H9 (cell line): ENCODE measurements at regions not wholly inside any gene's neighbourhood (a gene's known extent, or its start where the extent isn't known, plus 50 kb on each side); places are given as distances from the start of the nearest gene placed in this dataset.

Source experiments
- DNase-seq: peaks from one replicate; pipeline ENCODE4 v3.0.0-alpha.2; 2017
- H2AFZ ChIP-seq: one replicate; pipeline ENCODE4 v1.6.1; 2013; ENCODE audit warnings: mild to moderate bottlenecking, low read length, control low read depth, moderate library complexity
- H2AK5ac ChIP-seq: 2 replicates; pipeline ENCODE4 v1.6.1; 2013; ENCODE audit warnings: low read length, control low read depth, mixed read lengths; ENCODE audit not compliant: insufficient read length
- H2BK120ac ChIP-seq: one replicate; pipeline ENCODE4 v1.6.1; 2013; ENCODE audit warnings: low read depth, mild to moderate bottlenecking, low read length, control low read depth, inconsistent platforms; ENCODE audit not compliant: poor library complexity, severe bottlenecking
- H2BK12ac ChIP-seq: 2 replicates; pipeline ENCODE4 v1.6.1; 2013; ENCODE audit warnings: low read length, control low read depth, mixed read lengths, low read depth; ENCODE audit not compliant: insufficient read length
- H2BK15ac ChIP-seq: 2 replicates; pipeline ENCODE4 v1.6.1; 2013; ENCODE audit warnings: low read depth, low read length, control low read depth
- H2BK20ac ChIP-seq: one replicate; pipeline ENCODE4 v1.6.1; 2013; ENCODE audit warnings: low read depth, mild to moderate bottlenecking, low read length, control low read depth, inconsistent platforms; ENCODE audit not compliant: poor library complexity, severe bottlenecking
- H2BK5ac ChIP-seq: 2 replicates; pipeline ENCODE4 v1.6.1; 2013; ENCODE audit warnings: low read length, control low read depth, mixed read lengths; ENCODE audit not compliant: insufficient read length
- H3K14ac ChIP-seq: 2 replicates; pipeline ENCODE4 v1.6.1; 2013; ENCODE audit warnings: low read length, control low read depth; ENCODE audit not compliant: insufficient read depth
- H3K18ac ChIP-seq: 2 replicates; pipeline ENCODE4 v1.6.1; 2013; ENCODE audit warnings: low read depth, mild to moderate bottlenecking, mixed read lengths, low read length, control low read depth; ENCODE audit not compliant: insufficient read length
- H3K23ac ChIP-seq: 2 replicates; pipeline ENCODE4 v1.6.1; 2013; ENCODE audit warnings: low read length, control low read depth, mixed read lengths, low read depth; ENCODE audit not compliant: insufficient read length
- H3K23me2 ChIP-seq: 2 replicates; pipeline ENCODE4 v1.6.1; 2013; ENCODE audit warnings: low read depth, mild to moderate bottlenecking, mixed read lengths, low read length, control low read depth; ENCODE audit not compliant: insufficient read length, poor library complexity, severe bottlenecking
- H3K27ac ChIP-seq: 2 replicates; pipeline ENCODE4 v1.5.1; 2013; ENCODE audit warnings: low read length, control low read depth, mixed read lengths, low read depth; ENCODE audit not compliant: insufficient read length
- H3K27me3 ChIP-seq: 2 replicates; pipeline ENCODE4 v1.6.1; 2013; ENCODE audit warnings: low read length, control low read depth, inconsistent platforms; ENCODE audit not compliant: insufficient read depth
- H3K4ac ChIP-seq: 2 replicates; pipeline ENCODE4 v1.6.1; 2013; ENCODE audit warnings: low read depth, mild to moderate bottlenecking, control low read depth, inconsistent platforms, low read length, moderate library complexity
- H3K4me1 ChIP-seq: 2 replicates; pipeline ENCODE4 v1.6.1; 2013; ENCODE audit warnings: low read length, control low read depth, inconsistent platforms; ENCODE audit not compliant: insufficient read depth
- H3K4me2 ChIP-seq: 2 replicates; pipeline ENCODE4 v1.6.1; 2013; ENCODE audit warnings: low read length, control low read depth, mixed read lengths; ENCODE audit not compliant: insufficient read length, insufficient read depth
- H3K56ac ChIP-seq: 2 replicates; pipeline ENCODE4 v1.6.1; 2013; ENCODE audit warnings: low read depth, mild to moderate bottlenecking, mixed read lengths, low read length, control low read depth; ENCODE audit not compliant: insufficient read length
- H3K79me1 ChIP-seq: 2 replicates; pipeline ENCODE4 v1.6.1; 2013; ENCODE audit warnings: low read depth, mild to moderate bottlenecking, moderate library complexity, low read length, control low read depth, inconsistent platforms; ENCODE audit not compliant: insufficient read depth, poor library complexity, severe bottlenecking
- H3K79me2 ChIP-seq: 2 replicates; pipeline ENCODE4 v1.6.1; 2013; ENCODE audit warnings: low read length, control low read depth, inconsistent platforms; ENCODE audit not compliant: insufficient read depth
- H3K9ac ChIP-seq: 2 replicates; pipeline ENCODE4 v1.6.1; 2013; ENCODE audit warnings: low read length, control low read depth, mixed read lengths; ENCODE audit not compliant: insufficient read length; ENCODE audit errors: extremely low read depth
- H3K9me3 ChIP-seq: one replicate; pipeline ENCODE4 v1.6.1; 2013; ENCODE audit warnings: low read depth, low read length, inconsistent platforms; ENCODE audit not compliant: control insufficient read depth
- H3T11ph ChIP-seq: one replicate; pipeline ENCODE4 v1.6.1; 2013; ENCODE audit warnings: mild to moderate bottlenecking, low read length, control low read depth, inconsistent platforms
- H4K20me1 ChIP-seq: one replicate; pipeline ENCODE4 v1.6.1; 2013; ENCODE audit not compliant: control insufficient read depth, insufficient read length, insufficient read depth
- H4K5ac ChIP-seq: 2 replicates; pipeline ENCODE4 v1.6.1; 2013; ENCODE audit warnings: low read depth, mild to moderate bottlenecking, mixed read lengths, low read length, control low read depth; ENCODE audit not compliant: insufficient read length
- H4K8ac ChIP-seq: replicated peaks from 2 replicates; pipeline ENCODE4 v1.6.1; 2013; ENCODE audit warnings: low read length, control low read depth, mixed read lengths, low read depth; ENCODE audit not compliant: insufficient read length
- H4K91ac ChIP-seq: 2 replicates; pipeline ENCODE4 v1.6.1; 2013; ENCODE audit warnings: low read depth, mild to moderate bottlenecking, moderate library complexity, mixed read lengths, low read length, control low read depth; ENCODE audit not compliant: insufficient read length
- H3K27ac Mint-ChIP-seq, 3 experiments: 2 replicates in 2 of 3; 3 replicates in 1 of 3; pipeline ENCODE4 v1.8.0; 2020 to 2021; ENCODE audit warnings: mixed read lengths in 3 of 3, mild to moderate bottlenecking in 1 of 3, moderate library complexity in 1 of 3
- H3K27me3 Mint-ChIP-seq: 2 replicates; pipeline ENCODE4 v1.8.0; 2021; ENCODE audit warnings: low read depth, mild to moderate bottlenecking, moderate library complexity, mixed read lengths
- H3K36me3 Mint-ChIP-seq, 3 experiments: 2 replicates in 2 of 3; 3 replicates in 1 of 3; pipeline ENCODE4 v1.8.0; 2020 to 2021; ENCODE audit warnings: low read depth in 3 of 3, mixed read lengths in 3 of 3; ENCODE audit not compliant: insufficient read depth in 1 of 3
- H3K4me1 Mint-ChIP-seq, 2 experiments: 2 replicates each; pipeline ENCODE4 v1.8.0; 2020; ENCODE audit warnings: mixed read lengths in 2 of 2
- H3K4me3 Mint-ChIP-seq, 2 experiments: 2 replicates in 1 of 2; 3 replicates in 1 of 2; pipeline ENCODE4 v1.8.0; 2020 to 2021; ENCODE audit warnings: mild to moderate bottlenecking in 2 of 2, mixed read lengths in 2 of 2, moderate library complexity in 1 of 2
- H3K9me3 Mint-ChIP-seq, 2 experiments: 2 replicates in 1 of 2; 3 replicates in 1 of 2; pipeline ENCODE4 v1.8.0; 2020; ENCODE audit warnings: mild to moderate bottlenecking in 2 of 2, mixed read lengths in 2 of 2, moderate library complexity in 1 of 2
- CTCF ChIP-seq: fragments of 200-600 bp; sonication (generic); conservative IDR thresholded peaks from 3 replicates; pipeline ENCODE4 v1.8.0; 2021; ENCODE audit warnings: antibody characterized with exemption, mild to moderate bottlenecking
- WGBS: extraction: QIAGEN DNeasy Blood & Tissue Kit; methylation state at CpG from one replicate; pipeline ENCODE4 v1.1.7; 2013; ENCODE audit warnings: missing lambda C conversion rate, low lambda C conversion rate, mixed read lengths; ENCODE audit not compliant: insufficient read length; ENCODE audit errors: extremely low coverage; 5-methylcytosine and 5-hydroxymethylcytosine counted together

GRCh38 chr6:152815230-152815872 is 64.8 kb downstream of the VIP start:
- no peak overlapping the region for H2AFZ ChIP-seq
- H3K4me1 ChIP-seq = no peaks in the 10 kb centered on the region
- Mint-ChIP-seq H3K27me3 (peaks cover 6% of the 10 kb centered on the region; the same call in 1 of the 2 replicates), H3K4me1 (no peaks in the 10 kb centered on the region), H3K9me3 (no peaks in the 10 kb centered on the region), H3K36me3 (no peaks in the 10 kb centered on the region), H3K4me3 (no peak overlapping the region), H3K27ac (no peak overlapping the region)
- no peaks in the 10 kb centered on the region for H3K79me1 ChIP-seq
- H3K4me2 ChIP-seq = no peak overlapping the region
- H3K23ac ChIP-seq = no peak overlapping the region
- H3T11ph ChIP-seq = no peak overlapping the region
- H2BK15ac ChIP-seq = no peak overlapping the region
- no peak for TF ChIP-seq CTCF
- no peak overlapping the region for H3K56ac ChIP-seq
- H3K9ac ChIP-seq = no peak overlapping the region
- no peak overlapping the region for H4K8ac ChIP-seq
- H4K91ac ChIP-seq = no peak overlapping the region
- H3K18ac ChIP-seq = no peak overlapping the region
- no peak overlapping the region for H3K4ac ChIP-seq
- H2BK12ac ChIP-seq = no peak overlapping the region
- H3K23me2 ChIP-seq = no peaks in the 10 kb centered on the region
- DNase-seq = no peak
- H2BK20ac ChIP-seq = no peak overlapping the region
- H3K79me2 ChIP-seq = no peaks in the 10 kb centered on the region
- no peak overlapping the region for H2AK5ac ChIP-seq
- H3K9me3 ChIP-seq = no peaks in the 10 kb centered on the region
- no peaks in the 10 kb centered on the region for H3K27me3 ChIP-seq
- no peak overlapping the region for H2BK5ac ChIP-seq
- H2BK120ac ChIP-seq = no peak overlapping the region
- H3K14ac ChIP-seq = no peak overlapping the region
- no peaks in the 10 kb centered on the region for H4K20me1 ChIP-seq
- WGBS = no CpG with 5 or more reads among the region's 5 CpGs
- H3K27ac ChIP-seq = no peak overlapping the region
- H4K5ac ChIP-seq = no peak overlapping the region
